DND-41 (cell line): ENCODE measurements at regions not wholly inside any gene's neighbourhood (a gene's known extent, or its start where the extent isn't known, plus 50 kb on each side); places are given as distances from the start of the nearest gene placed in this dataset.

Source experiments
- ATAC-seq: fragments of 200-7000 bp; cut with Tn5 transposase; 3 replicates; pipeline ENCODE4 v1.9.1; 2021; ENCODE audit warnings: low read depth; ENCODE audit not compliant: insufficient read depth
- DNase-seq: peaks from one replicate; pipeline ENCODE4 v3.0.0-alpha.2; 2020
- H2AFZ ChIP-seq: 2 replicates; pipeline ENCODE4 v1.6.0; 2012; ENCODE audit warnings: low read depth, low read length
- H3K27ac ChIP-seq: 2 replicates; pipeline ENCODE4 v1.5.1; 2012; ENCODE audit warnings: low read length, inconsistent platforms
- H3K27me3 ChIP-seq: fragments of 200-600 bp; sonication (generic); 2 replicates; pipeline ENCODE4 v1.6.0; 2012; ENCODE audit warnings: low read length, mild to moderate bottlenecking, inconsistent platforms; ENCODE audit not compliant: insufficient read depth, poor library complexity
- H3K36me3 ChIP-seq: 2 replicates; pipeline ENCODE4 v1.5.1; 2012; ENCODE audit warnings: low read length, inconsistent platforms; ENCODE audit not compliant: insufficient read depth
- H3K4me1 ChIP-seq: 2 replicates; pipeline ENCODE4 v1.5.1; 2012; ENCODE audit warnings: mild to moderate bottlenecking, low read length; ENCODE audit not compliant: insufficient read depth
- H3K4me2 ChIP-seq: 2 replicates; pipeline ENCODE4 v1.6.0; 2012; ENCODE audit warnings: mild to moderate bottlenecking, moderate library complexity, low read length, inconsistent platforms; ENCODE audit not compliant: insufficient read depth
- H3K4me3 ChIP-seq, 2 experiments: fragments of 200-600 bp in 1 of 2; shearing (Covaris generic) in 1 of 2; 2 replicates each; pipeline ENCODE4 v1.5.1; 2012 to 2016; ENCODE audit warnings: inconsistent platforms in 2 of 2, low read length in 2 of 2, mild to moderate bottlenecking in 2 of 2, low read depth in 1 of 2, moderate library complexity in 1 of 2
- H3K79me2 ChIP-seq: 2 replicates; pipeline ENCODE4 v1.6.0; 2012; ENCODE audit warnings: low read length, inconsistent platforms; ENCODE audit not compliant: insufficient read depth
- H3K9ac ChIP-seq: 2 replicates; pipeline ENCODE4 v1.6.0; 2012; ENCODE audit warnings: low read depth, mild to moderate bottlenecking, inconsistent platforms, low read length, moderate library complexity
- H3K9me3 ChIP-seq: 2 replicates; pipeline ENCODE4 v1.5.1; 2012; ENCODE audit warnings: low read length, moderate library complexity, mild to moderate bottlenecking, inconsistent platforms; ENCODE audit not compliant: insufficient read depth, severe bottlenecking
- H4K20me1 ChIP-seq: 2 replicates; pipeline ENCODE4 v1.6.0; 2012; ENCODE audit warnings: low read length; ENCODE audit not compliant: insufficient read depth
- CTCF ChIP-seq: IDR thresholded peaks from 2 replicates; pipeline ENCODE4 v1.5.1; 2012; ENCODE audit warnings: borderline replicate concordance, low read length, moderate library complexity, mild to moderate bottlenecking; ENCODE audit not compliant: poor library complexity, severe bottlenecking; ENCODE audit errors: extremely low read depth
- EZH2 ChIP-seq: IDR thresholded peaks from 3 replicates; pipeline ENCODE4 v1.6.1; 2012; ENCODE audit warnings: borderline replicate concordance, low read depth, mild to moderate bottlenecking, moderate library complexity, low read length, inconsistent platforms; ENCODE audit not compliant: severe bottlenecking

- no peaks in the 10 kb centered on the region for H3K79me2 ChIP-seq
- TF ChIP-seq CTCF (no peak), EZH2 (no peak)
- H3K36me3 ChIP-seq, result no peaks in the 10 kb centered on the region
- no peaks in the 10 kb centered on the region for H3K4me1 ChIP-seq
- ATAC-seq, result no peak
- no peak overlapping the region for H3K4me3 ChIP-seq
- H3K27me3 ChIP-seq, result peaks cover 5% of the 10 kb centered on the region
- no peak overlapping the region for H3K4me2 ChIP-seq
- H3K9me3 ChIP-seq, result peaks cover 10% of the 10 kb centered on the region
- no peak overlapping the region for H3K9ac ChIP-seq
- no peak for DNase-seq
- H2AFZ ChIP-seq, result no peak overlapping the region
- H4K20me1 ChIP-seq, result no peaks in the 10 kb centered on the region
- H3K27ac ChIP-seq, result no peak overlapping the region
Measured at GRCh38 chr13:111584101-111584672, 263.7 kb downstream of the TEX29 start.

- Histone ChIP-seq H3K79me2 (no peaks in the 10 kb centered on the region), H4K20me1 (no peaks in the 10 kb centered on the region), H3K27me3 (peaks cover 5% of the 10 kb centered on the region), H3K36me3 (no peaks in the 10 kb centered on the region), H3K4me1 (no peaks in the 10 kb centered on the region), H3K4me2 (no peak overlapping the region), H3K27ac (no peak overlapping the region), H3K9me3 (peaks cover 5% of the 10 kb centered on the region), H3K4me3 (no peak overlapping the region), H3K9ac (no peak overlapping the region), H2AFZ (no peak overlapping the region)
- TF ChIP-seq EZH2 (no peak), CTCF (no peak)
- DNase-seq (no peak), ATAC-seq (no peak)
Measured at GRCh38 chr13:111584870-111585269, 264.4 kb downstream of the TEX29 start.

GRCh38 chr13:111586291-111586690 lies 265.8 kb downstream of the TEX29 start:
- H3K27ac ChIP-seq, result no peak overlapping the region
- H3K4me2 ChIP-seq, result no peak overlapping the region
- TF ChIP-seq EZH2, result no peak
- no peak for TF ChIP-seq CTCF
- no peak overlapping the region for H3K4me3 ChIP-seq
- H3K27me3 ChIP-seq, result peaks cover 5% of the 10 kb centered on the region
- no peaks in the 10 kb centered on the region for H3K79me2 ChIP-seq
- no peaks in the 10 kb centered on the region for H3K36me3 ChIP-seq
- H3K9ac ChIP-seq, result no peak overlapping the region
- H3K4me1 ChIP-seq, result no peaks in the 10 kb centered on the region
- ATAC-seq, result no peak
- H2AFZ ChIP-seq, result no peak overlapping the region
- H3K9me3 ChIP-seq, result no peaks in the 10 kb centered on the region
- no peak for DNase-seq
- no peaks in the 10 kb centered on the region for H4K20me1 ChIP-seq

- no peak for DNase-seq
- no peak overlapping the region for H2AFZ ChIP-seq
- H3K4me2 ChIP-seq, result no peak overlapping the region
- no peaks in the 10 kb centered on the region for H3K4me1 ChIP-seq
- ATAC-seq, result no peak
- no peaks in the 10 kb centered on the region for H3K36me3 ChIP-seq
- no peak overlapping the region for H3K4me3 ChIP-seq
- no peak overlapping the region for H3K9ac ChIP-seq
- no peaks in the 10 kb centered on the region for H3K79me2 ChIP-seq
- no peaks in the 10 kb centered on the region for H3K9me3 ChIP-seq
- no peaks in the 10 kb centered on the region for H4K20me1 ChIP-seq
- no peak overlapping the region for H3K27ac ChIP-seq
- H3K27me3 ChIP-seq, result peaks cover 5% of the 10 kb centered on the region
- TF ChIP-seq CTCF (no peak), EZH2 (no peak)
Measured at GRCh38 chr13:111587249-111587648, 266.8 kb downstream of the TEX29 start.
